Esophagus squamous epithelium (tissue), 4 donors: ENCODE measurements at regions not wholly inside any gene's neighbourhood (a gene's known extent, or its start where the extent isn't known, plus 50 kb on each side); places are given as distances from the start of the nearest gene placed in this dataset.

Experiments used
- POLR2A ChIP-seq, 4 donors: fragments of 450-650 bp; IDR thresholded peaks; one replicate each; pipeline ENCODE4 v1.6.1; 2017; ENCODE audit warnings: antibody characterized with exemption in 4 of 4, mild to moderate bottlenecking in 4 of 4, moderate library complexity in 3 of 4
- TF ChIP-seq, protein P1 (sequence below), 6 experiments: fragments of 450-650 bp in 4 of 6; fragments of 200-600 bp in 2 of 6; sonication (generic) in 2 of 6; IDR thresholded peaks; one replicate each; pipeline ENCODE4 v1.5.1; 2016 to 2019; ENCODE audit warnings: antibody characterized with exemption in 6 of 6, mild to moderate bottlenecking in 4 of 6, moderate library complexity in 4 of 6

DNA sequence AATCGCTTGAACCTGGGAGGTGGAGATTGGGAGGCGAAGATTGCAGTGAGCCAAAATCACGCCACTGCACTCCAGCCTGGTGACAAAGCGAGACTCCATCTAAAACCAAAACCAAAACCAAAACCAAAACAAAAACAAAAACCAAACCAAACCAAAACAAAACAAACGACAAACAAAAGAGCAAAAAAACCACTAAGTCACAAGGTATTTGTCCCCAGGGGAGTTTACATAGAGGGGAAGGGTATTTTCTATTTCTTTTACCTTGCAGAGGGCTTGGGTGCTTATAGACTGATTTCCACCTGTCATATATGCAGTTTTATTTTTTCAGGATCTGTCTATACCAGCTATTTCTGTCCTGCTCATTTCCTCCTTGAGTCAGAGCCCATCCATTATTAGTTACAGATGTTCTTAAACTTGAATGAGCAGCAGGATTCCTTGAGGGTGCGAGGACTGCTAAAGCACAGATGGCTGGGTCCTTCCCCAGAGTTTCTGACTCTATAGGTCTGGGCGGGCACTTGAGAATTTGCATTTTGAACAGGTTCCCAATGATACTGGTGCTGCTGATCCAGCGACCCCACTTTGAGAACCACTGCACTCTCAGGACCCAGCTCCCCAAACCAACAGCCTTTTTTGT, 102.2 kb upstream of the UXS1 start:
- TF ChIP-seq POLR2A (IDR thresholded peaks at IDR 0.05) = no peak
- TF ChIP-seq, protein P1, sequence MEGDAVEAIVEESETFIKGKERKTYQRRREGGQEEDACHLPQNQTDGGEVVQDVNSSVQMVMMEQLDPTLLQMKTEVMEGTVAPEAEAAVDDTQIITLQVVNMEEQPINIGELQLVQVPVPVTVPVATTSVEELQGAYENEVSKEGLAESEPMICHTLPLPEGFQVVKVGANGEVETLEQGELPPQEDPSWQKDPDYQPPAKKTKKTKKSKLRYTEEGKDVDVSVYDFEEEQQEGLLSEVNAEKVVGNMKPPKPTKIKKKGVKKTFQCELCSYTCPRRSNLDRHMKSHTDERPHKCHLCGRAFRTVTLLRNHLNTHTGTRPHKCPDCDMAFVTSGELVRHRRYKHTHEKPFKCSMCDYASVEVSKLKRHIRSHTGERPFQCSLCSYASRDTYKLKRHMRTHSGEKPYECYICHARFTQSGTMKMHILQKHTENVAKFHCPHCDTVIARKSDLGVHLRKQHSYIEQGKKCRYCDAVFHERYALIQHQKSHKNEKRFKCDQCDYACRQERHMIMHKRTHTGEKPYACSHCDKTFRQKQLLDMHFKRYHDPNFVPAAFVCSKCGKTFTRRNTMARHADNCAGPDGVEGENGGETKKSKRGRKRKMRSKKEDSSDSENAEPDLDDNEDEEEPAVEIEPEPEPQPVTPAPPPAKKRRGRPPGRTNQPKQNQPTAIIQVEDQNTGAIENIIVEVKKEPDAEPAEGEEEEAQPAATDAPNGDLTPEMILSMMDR (IDR thresholded peaks at IDR 0.05) = no peak
